Putamen (tissue), 1 donor: ENCODE measurements at regions not wholly inside any gene's neighbourhood (a gene's known extent, or its start where the extent isn't known, plus 50 kb on each side); places are given as distances from the start of the nearest gene placed in this dataset.

ENCODE experiments used
- DNase-seq: peaks from one replicate; pipeline ENCODE4 v3.0.0-alpha.2; 2016; ENCODE audit warnings: low spot score

DNA sequence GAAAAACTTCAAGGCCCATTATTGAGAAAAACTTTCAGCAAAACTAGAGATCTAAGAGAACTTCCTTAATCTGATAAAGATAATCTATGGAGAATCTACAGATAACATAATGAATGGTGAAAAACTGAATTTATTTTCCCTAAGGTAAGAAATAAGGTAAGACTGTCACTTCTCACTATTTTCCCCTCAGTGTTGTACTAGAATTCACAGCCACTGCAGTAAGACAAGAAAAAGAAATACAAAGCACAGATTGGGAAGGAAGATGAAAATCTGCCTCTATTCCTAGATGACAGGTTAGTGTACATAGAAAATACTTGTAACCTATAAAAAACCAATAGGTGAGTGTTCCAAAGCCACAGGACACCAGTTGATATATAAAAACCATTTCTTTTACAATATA is 220.7 kb upstream of the SHH start:
- DNase-seq: no peak

DNA sequence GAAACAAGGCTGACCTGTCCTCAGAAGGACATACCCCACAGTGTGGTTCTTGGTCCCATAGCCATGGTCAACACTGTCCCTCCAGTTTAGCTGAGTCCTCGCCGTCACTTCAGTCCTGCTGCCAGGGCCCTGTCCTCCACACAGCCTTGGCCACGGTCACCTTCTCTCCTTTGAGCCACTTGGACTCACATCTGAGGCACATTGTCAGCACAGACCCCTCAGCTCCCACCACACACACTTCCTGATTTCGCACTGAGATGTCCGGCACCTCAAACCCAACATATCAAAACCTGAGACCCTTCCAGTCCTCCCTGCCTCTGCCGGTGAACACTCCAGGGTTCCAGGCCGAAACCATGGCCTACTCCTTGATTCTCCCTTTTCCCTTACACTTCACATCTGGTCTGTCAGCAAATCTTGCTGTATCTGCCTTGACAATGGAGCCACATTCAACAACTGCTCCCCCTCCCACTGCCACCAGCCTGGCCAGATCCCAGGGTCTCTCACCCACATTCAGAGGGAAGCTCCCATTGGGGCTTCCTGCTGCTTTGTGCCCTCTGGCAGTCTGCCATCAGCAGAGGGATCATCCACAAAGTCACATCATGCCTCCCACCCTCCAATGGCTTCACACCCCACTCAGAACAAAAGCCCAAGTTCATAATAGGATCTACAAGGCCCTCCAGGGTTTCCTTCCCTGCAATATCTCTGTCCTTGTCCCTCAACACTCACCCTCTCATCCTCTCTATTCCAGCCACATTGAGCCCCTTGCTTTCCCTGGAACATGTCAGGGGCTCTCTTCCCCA is 219.6 kb upstream of the SHH start:
- DNase-seq: no peak

DNA sequence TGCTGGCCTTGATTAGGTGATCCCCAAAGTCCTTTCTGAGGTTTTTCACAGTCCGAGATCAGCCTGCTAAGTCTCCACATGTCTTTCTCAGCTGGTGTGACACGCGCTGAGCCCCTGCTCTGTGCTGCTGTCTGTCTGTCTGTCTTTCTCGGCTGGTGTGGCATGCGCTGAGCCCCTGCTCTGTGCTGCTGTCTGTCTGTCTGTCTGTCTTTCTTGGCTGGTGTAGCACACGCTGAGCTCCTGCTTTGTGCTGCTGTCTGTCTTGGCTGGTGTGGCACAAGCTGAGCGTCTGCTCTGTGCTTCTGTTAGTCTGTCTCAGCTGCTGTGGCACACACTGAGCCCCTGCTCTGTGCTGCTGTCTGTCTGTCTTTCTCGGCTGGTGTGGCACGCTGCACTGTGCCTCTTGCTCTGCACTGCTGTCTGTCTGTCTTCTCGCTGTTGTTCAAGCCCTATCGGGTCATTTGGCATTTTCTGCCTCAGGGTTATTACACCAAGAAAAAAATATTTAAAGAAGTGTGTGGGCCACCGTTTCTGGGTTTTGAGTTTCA is 217.3 kb upstream of the SHH start:
- DNase-seq: no peak

DNA sequence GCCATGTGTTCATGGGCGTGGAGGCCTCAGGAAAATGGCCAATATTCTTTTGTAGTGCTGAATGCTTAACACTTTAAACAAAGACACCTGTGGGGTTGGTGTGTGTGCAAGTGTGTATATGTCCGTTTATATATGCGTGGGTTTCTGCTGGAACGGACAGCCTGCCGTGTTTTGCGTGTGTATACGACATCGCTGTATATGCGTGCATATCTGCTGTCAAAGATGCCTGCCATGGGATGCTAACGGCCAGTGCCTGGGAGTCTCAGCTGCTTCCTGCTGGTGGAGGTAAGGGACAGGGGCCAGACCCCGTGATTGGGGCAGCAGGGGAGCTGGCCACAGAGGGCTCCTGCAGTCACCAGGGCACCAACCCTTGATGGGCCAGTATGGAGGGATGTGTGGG is 216.3 kb upstream of the SHH start:
- DNase-seq: no peak

DNA sequence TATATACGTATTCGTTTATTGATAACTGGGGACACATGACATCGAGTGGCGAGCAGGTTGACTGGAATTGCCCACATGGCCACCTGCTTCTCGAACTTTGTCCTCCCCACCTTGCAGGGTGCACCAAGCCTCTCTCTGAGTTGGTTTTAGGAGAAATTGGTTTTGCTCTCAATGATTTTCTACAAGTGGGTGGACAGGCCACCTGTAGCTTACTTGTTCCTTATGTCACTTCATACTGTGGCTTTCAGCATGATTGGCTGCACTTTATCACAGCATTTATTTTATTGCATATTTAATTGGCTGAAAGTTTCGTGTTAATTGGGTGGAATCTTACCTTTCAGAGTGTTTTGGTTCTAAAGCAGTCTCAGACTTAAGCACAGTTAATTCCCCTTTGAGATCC is 215.6 kb upstream of the SHH start:
- DNase-seq: no peak

DNA sequence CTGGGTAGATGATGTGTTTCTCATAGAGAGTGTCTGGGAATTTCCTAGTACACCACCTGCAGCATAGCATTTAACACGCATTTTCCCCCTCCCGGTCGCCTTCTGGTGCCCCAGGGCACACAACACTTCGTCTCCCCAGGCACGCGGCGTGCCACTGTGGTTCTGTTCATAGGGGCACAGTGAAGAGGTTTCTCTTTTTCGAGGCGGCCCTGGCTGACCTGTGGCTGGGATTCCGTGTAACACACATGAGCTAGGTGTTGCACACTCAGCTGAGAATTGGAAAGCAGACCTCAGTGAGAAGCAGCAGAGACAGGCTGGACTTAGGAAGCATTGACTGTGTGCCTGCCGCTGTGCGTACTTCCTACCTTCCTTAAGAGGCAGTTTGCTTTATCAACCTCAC is 214.3 kb upstream of the SHH start:
- no peak for DNase-seq

DNA sequence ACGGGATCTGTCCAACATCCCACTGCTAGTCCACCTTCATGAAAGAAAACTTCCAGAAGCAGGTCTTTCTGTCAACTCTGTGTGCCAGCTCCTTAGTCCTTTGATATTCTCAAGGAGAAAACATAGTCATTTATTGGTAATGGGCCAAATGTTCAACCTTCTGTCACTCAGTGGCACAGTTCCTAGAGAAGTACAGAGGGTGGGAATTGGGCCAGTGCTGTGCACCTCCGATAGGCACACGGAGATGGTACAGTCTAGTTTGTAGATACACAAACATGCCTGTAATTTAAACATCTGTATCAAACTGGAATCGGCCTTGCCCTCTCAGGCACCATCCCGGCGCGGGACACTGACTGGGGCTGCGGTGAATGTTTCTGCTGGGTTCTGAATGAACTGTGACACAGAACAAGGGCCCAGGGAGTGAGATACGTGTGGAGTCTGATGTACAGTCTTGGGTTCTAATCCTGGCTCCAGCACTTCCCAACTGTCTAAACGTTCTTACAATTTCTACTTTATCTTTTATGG is 213.9 kb upstream of the SHH start:
- no peak for DNase-seq

DNA sequence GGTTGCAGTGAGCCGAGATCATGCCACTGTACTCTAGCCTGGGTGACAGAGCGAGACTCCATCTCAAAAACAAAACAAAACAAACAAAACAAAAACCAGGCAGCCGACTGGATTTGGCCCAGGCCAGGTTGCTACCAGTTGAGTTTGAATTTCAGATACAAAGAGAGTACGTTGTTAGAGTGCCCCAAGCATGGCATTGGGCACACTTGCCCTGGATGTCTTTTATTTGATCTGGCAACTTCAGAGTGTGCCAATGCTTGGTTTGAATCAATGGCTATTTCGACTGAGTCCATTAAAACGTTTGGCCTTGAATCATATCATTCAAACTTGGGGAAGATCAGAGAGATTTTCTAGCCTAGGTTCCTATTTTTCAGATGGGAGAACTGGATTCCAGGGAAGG is 213.4 kb upstream of the SHH start:
- no peak for DNase-seq

DNA sequence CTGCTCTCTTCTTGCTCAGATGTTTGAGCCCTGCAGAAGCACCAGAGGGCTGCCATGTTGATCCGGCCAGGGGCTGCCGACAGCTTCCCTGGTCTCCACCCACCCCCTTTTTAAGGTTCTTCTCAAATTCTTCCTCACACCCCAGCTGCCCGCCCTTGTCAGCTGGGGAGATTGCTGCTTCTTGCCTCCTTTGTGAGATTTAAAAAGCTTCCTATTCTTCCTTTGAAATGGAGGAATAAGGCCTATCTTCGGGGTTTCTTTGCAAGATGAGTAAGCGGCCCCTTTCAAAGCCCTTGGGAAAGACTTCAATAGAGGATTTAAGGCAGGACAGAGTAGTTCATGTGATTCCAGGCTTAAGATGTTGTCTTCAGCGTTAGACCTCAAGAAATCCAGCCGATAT is 211.9 kb upstream of the SHH start:
- DNase-seq: no peak

DNA sequence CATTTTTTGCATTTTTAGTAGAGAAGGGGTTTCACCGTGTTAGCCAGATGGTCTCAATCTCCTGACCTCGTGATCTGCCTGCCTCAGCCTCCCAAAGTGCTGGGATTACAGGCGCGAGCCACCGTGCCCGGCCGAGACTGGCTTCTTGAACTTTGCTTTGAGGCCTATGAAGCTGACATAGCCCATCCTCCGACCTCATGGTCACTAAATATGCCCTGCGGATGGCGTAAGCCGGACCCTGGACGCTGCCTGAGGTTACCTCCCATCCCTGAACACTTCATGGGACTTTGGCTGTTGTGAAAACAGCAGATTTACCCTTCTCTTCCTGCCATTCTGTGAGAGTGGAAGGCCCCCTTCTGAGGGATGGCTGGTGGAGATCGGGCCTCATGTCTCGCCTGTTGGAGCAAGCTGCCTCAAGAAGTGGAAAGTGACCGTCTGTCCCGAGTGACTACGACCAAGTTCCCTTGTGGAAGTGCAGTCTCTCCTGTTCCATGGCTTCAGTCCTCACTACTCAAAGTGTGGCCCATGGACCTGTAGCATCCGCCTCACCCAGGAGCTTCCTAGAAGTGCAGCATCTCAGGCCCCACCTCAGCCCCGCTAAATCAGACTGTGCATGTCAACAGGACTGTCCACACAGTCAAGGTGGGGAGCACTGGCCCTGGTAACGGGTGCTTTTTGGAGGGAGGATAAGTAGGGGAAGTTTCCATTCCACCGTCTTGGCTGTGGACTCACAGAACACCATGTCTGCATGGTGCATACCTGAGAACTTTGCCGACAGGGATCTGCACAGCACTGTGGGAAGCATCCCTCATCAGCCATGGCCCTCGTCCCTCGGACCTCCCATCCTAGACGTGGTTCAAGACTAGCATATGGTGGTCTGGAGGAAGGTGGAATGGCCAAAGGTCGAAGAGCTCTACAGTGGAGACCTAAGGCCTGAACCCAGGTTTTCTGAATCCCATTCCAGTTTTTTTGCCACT is 210.5 kb upstream of the SHH start:
- no peak for DNase-seq

DNA sequence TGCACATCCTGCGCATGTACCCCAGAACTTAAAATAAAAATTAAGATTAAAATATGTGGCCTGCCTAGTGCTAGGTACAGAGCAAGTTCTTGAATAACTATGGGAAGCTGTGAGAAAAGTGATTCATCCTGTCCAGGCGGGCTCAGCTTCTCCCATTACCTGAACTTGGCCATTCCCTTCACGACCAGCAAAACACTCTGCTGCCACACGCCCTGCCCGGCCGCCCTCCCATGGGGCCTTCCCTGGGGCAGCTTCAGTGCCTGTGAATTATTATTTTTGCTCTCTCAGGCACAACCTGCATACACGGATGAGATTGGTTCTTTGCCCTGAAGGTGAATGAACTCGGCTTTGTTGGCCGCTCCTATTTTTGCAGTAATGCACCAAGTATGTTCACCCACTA is 209.2 kb upstream of the SHH start:
- no peak for DNase-seq

DNA sequence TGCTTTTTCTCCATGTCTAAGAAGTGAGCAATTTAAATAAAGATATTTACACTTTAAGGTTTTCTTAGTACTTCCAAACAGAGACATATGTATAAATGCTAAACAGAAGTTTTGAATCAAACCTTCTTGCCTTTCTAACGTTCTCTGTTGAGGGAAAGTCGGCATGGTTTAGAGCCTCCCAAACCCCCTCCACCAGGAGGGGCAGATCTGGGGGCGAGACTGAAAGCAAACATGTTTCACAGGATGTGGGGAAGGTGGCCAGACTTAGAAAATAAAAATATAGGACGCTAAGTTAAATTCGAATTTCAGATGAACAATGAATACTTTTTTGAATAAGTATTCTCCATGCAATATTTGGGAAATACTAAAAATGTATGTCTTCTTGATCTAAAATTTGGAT is 208.3 kb upstream of the SHH start:
- no peak for DNase-seq

DNA sequence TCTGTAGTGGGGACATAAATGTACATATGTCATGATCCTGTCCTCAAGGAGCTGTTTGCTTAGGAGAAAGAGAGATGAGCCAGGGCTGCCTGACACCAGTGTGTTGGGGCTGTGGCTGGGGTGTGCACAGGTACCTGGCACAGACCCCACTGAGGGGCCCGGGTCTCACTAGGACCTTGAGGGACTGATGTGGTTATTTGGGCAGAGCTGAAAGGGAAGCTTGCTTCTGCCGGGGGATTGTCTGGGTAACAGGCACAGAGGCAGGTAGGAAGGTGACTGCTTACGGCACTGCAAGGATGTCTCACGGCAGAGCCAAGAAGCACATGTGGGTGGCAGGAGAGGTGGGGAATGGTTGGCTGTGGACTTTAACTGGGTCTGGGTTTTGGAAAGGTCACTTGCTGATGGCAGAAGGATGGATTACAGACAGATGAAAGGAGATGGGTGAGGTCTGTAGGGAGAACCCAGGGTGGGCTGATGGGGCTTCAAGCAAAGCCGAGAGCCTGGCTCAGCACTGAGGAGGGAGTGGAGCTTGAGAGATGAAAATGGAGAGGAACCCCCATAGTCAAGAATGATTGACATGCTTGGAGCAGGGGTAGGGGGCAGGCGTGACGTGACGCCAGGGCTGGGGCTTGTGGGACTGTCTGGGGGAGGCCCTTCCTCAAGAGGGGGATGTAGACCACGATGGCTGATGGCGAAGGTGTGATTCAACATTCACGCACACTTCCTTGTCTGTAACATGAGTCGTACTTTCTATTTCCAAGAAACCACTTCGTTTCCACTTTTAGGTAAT is 207.7 kb upstream of the SHH start:
- no peak for DNase-seq

DNA sequence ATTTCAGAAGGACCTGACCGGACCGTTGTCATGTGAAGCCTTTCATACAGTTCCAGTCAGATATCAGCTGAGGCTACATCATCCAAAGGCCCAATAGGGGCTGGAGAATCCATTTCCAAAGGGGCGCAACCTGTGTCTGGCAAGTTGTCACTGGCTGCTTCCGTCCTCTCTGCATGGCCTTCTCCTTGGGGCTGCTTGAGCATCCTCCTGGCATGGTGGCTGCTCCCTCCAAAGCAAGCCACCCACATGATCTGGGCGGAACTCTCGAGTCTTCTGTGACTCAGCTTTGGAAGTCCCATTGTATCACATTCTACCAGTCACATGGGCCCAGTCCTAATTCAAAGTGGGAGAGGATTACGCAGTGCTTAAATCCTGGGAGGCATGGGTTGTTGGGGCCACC is 207.0 kb upstream of the SHH start:
- no peak for DNase-seq

DNA sequence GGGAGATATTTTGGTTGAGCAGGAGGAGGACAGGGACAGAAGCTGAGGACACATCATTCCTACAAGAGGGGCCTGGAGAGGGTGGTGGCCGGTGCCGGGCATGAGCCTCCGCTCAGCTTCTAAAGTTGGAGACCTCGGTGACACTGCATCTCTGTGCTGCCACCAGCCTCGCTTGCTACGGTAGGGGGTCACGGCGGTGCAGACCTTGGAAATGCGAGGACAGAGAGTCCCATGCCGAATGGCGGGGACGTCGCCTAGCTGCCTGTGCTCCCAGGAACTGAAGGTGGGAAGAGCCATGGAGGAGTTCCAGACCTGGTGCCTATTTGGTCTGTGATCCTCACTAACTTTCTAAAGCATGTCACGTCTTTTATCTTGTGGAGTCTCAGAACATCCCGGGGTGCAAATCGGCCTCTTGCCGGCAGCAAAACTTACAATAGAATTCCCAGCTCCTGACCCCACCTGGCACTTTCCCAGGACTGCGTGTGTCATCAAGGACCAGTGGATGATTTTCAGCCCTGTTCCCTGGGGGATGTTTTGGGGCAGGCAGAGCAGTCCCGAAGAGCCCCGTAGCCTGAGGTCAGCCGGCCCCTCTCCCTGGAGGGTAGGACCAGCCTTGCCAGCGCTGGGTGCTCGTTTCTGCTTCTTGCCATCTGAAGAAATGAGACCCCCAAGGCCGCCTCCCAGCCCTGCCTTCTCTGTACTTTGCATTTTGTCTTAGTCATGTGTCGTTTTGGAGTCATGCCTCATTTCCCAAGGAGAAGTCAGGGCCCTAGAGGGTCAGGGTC is 205.8 kb upstream of the SHH start:
- no peak for DNase-seq

DNA sequence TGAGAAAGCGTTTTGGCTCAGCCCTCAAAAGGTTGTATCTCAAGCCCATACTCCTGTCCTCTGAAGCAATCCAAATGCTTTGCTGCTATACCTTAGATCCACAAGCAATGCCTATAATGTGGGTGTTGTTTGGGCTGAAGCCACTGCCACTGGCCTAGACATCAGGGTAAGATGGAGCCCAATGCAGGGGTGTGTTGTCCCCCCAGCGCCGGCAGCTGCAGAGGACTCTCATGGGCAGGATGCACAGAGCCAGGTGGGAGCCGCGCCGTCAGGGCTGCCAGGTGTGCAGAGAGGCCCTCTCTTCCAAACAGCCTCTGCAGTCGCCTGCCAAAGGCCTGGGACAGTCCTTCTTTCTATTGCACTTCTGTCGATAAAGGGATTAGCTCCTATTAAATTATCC is 205.2 kb upstream of the SHH start:
- DNase-seq: no peak

DNA sequence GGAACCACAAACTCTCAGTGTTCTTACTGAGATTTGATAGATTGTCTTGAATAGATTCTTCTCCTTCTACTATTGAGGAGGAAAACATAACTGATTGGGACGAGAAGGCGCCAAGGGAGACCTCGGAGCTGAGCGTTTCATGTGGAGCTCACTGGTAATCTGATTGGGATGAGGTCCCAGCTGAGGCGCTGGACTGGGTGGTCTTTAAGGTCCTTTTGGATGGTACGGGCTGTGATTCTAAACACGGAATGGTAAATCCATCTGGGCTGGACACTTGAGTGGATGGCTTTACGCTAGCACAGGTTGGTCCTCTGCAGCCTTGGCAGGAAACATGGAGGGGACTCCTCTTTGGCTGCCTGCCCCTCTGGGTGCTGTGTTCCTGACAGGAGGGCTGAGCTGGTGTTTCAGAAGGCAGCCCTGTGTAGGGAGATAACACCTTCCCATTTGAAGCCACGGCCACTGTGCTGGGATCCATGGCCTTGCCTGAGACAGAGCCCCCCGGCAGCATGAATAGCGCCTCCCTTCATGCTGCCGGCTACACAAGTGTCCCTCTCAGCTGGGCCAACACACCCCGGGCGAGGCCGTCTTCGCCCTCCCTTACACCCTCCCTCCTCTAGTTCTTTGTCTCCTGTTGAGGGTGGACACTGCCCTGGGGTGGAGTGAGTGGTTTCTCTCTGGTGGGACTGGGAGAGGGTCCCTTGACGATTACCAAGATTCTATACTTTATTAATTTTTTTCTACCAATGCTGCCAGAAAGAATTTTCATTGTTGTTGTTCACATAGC is 203.2 kb upstream of the SHH start:
- DNase-seq: no peak

DNA sequence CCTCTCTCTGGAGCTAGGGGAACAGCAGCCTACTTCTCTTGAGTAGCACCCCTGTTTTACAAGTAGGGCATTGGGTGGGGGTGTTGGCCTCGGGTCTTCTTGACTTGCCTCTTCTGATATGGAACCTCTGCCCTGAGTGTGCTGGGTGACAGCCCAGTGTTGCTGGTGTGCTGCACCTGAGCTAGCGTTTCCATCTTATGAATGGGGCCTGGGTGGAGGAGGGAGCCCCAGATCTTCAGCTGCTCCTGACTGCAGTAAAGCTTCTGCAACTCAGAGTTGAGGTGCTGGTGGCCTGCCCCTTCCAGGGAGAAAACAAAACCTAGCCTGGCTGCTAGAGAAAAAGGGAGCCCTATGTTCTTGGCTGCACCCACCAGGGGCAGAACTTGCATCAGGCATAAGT is 202.5 kb upstream of the SHH start:
- DNase-seq: no peak

DNA sequence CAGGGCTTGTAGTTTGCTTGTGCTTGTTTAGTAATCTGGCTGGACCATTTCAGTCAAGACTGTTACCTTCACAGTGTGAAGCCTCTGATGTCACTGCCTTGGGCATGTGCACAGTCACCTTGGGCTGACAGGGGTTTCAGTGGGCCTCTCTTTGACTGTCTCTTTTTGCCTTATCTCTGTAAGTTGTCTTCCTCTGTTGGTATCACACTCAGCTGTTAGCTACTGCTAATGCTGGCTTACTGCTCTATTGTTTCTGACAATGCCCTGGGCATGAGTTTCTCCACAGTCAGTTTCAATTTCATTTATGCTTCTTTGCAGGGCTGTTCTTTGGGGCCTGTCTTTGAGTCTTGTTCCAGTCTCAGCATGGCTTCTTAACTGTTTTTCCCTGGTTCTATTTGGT is 201.9 kb upstream of the SHH start:
- DNase-seq: no peak

DNA sequence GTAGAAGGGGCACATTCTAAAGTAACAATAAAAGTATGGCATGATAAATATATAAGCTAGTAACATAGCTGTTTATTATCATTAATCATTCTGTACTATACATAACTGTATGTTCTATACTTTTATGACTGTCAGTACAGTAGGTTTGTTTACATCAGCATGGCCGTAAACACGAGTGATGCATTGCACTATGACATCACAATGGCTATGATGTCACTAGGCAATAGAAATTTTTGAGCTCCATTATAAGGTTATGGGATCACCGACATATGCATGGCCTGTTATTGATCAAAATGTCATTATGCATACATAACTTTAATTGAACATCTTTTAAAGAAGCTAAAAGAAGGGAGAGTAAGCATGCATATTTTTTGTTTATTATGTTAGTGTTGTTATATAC is 200.1 kb upstream of the SHH start:
- DNase-seq: no peak
